ENCODE measurements at regions not wholly inside any gene's neighbourhood (a gene's known extent, or its start where the extent isn't known, plus 50 kb on each side); places are given as distances from the start of the nearest gene placed in this dataset.

DNA sequence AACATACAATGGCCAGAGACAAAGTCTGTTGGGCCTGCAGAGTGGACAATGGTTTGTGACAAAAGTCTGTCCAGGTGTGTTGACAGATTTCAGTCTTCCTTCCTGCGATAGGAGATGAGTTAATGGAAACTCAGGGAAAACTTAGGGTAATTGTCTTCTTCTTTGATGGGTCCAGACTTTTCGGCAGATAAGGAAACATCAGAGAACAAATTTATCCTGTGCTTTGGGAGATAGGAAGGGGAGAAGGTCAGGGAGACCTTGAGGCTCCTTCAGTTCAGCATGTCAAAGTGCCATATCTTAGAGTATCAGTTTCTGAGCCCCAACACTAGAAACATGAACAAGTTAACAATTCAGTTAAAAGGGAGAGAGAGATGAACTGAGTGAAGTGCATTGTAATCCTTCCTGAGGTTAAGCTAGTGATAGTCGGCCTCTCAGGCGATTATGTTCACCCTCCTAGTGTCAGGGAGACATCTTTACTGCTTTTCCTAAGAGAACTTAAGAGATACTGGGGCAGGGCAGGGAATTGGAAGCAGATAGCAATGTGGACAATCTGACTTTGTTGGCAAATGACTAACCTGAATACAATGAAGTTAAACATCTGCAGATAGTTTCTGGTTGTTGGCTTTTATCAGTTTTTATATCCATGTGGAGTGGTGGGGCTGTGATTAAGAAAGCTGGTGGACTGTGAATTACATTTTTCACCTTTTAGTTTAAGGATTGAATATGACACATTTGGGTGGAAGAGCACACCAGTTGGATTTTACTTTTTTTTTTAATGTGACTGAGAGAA lies 248.8 kb upstream of the FN1 start:
- H3K27ac ChIP-seq: no peak overlapping the region
- H3K27me3 ChIP-seq: no peaks in the 10 kb centered on the region
- TF ChIP-seq, protein P1, sequence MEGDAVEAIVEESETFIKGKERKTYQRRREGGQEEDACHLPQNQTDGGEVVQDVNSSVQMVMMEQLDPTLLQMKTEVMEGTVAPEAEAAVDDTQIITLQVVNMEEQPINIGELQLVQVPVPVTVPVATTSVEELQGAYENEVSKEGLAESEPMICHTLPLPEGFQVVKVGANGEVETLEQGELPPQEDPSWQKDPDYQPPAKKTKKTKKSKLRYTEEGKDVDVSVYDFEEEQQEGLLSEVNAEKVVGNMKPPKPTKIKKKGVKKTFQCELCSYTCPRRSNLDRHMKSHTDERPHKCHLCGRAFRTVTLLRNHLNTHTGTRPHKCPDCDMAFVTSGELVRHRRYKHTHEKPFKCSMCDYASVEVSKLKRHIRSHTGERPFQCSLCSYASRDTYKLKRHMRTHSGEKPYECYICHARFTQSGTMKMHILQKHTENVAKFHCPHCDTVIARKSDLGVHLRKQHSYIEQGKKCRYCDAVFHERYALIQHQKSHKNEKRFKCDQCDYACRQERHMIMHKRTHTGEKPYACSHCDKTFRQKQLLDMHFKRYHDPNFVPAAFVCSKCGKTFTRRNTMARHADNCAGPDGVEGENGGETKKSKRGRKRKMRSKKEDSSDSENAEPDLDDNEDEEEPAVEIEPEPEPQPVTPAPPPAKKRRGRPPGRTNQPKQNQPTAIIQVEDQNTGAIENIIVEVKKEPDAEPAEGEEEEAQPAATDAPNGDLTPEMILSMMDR (IDR thresholded peaks at IDR 0.05): no peak
- no peak for TF ChIP-seq POLR2A (IDR thresholded peaks at IDR 0.05)
- peaks cover 0 to 31% (median 8%) of the 10 kb centered on the region in 4 donors for H3K4me1 ChIP-seq
- H3K36me3 ChIP-seq: no peaks in the 10 kb centered on the region
- H3K4me3 ChIP-seq: no peak overlapping the region
- intact Hi-C loops (cut with DNase I): no loop called here
- peak in 1 of 4 donors; percentile 30 for ATAC-seq
- H3K9me3 ChIP-seq: no peaks in the 10 kb centered on the region
- DNase-seq: no peak
- WGBS (ENCODE audit: insufficient coverage, low coverage, low lambda C conversion rate, missing lambda C conversion rate): 81% methylated on average over 4 of the region's 4 CpGs

DNA sequence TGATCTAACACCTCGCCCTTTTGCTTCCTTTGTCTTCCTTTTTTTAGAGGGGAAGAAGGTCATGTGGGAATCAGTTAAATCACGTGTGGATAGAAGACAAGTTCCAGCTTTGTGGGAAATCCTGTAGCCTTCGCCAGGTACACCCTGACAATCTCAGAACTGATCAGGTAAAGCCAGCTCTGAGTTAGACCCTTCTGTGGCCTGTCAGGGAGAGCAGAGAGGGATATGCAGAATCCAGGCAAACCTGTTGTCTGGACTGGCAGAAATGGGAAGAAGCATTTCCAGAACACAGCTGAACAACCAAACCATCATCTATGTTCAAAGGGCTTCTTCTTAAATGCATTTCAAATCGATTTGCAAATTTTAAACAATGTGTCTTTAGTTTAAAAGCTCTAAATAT lies 247.4 kb upstream of the FN1 start:
- WGBS (ENCODE audit: insufficient coverage, low coverage, low lambda C conversion rate, missing lambda C conversion rate): 58% methylated on average over 4 of the region's 4 CpGs
- H3K9me3 ChIP-seq: no peaks in the 10 kb centered on the region
- H3K27ac ChIP-seq: no peak overlapping the region
- H3K4me1 ChIP-seq: peaks cover 0 to 38% (median 8%) of the 10 kb centered on the region in 4 donors
- no peaks in the 10 kb centered on the region for H3K36me3 ChIP-seq
- DNase-seq (no peak), ATAC-seq (no peak)
- no peak for TF ChIP-seq POLR2A (IDR thresholded peaks at IDR 0.05)
- TF ChIP-seq, protein P1 (IDR thresholded peaks at IDR 0.05): no peak
- intact Hi-C loops (cut with DNase I): no loop called here
- no peak overlapping the region for H3K4me3 ChIP-seq
- no peaks in the 10 kb centered on the region for H3K27me3 ChIP-seq

DNA sequence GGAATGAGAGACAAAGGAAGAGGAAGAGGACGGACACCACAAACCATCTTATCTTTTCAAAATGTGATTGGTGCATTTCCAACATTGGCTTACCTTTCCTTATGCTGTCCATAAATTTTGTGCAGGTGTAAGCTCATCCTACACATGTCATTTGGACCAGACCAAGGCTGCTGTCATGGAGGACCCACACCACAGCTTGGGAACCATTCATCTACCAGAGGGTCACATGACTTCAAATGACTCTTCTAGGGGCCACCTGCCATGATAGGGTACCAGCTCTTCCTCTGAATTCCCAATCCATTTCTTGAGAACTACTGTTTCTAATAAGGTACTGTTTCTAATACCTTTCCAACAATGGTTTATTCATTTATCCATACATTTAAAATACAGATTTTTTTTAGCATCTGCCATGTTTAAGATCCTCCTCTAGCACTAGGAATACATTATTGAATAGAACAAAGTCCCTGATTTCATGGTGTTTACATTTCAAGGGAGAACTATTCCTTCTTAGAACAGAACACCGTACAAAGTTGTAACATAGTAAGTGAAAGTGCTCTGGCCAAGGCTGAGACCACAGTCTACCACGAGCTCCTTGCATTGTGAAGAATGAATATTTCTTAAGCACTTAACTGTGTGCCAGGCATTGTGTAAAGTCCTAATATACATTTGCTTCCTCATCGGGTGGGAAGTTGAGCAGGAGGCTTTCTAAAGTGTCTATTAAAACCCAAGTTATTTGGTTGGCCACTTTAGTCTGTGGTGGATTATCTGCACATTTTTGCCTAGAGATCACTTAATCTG lies 246.1 kb upstream of the FN1 start:
- 30% methylated on average over 4 of the region's 4 CpGs for WGBS (ENCODE audit: insufficient coverage, low coverage, low lambda C conversion rate, missing lambda C conversion rate)
- DNase-seq (no peak), ATAC-seq (peak in 3 of 4 donors; percentile 13 to 29 (median 19))
- Histone ChIP-seq H3K4me1 (peaks cover 0 to 48% (median 8%) of the 10 kb centered on the region in 4 donors), H3K27me3 (no peaks in the 10 kb centered on the region), H3K9me3 (no peaks in the 10 kb centered on the region), H3K36me3 (no peaks in the 10 kb centered on the region), H3K4me3 (peak overlapping the region in 1 of 3 donors; percentile 12), H3K27ac (peak overlapping the region in 2 of 3 donors; percentile 63 to 68)
- TF ChIP-seq, protein P1 (IDR thresholded peaks at IDR 0.05): no peak
- no peak for TF ChIP-seq POLR2A (IDR thresholded peaks at IDR 0.05)
- intact Hi-C loops (cut with DNase I): no loop called here

DNA sequence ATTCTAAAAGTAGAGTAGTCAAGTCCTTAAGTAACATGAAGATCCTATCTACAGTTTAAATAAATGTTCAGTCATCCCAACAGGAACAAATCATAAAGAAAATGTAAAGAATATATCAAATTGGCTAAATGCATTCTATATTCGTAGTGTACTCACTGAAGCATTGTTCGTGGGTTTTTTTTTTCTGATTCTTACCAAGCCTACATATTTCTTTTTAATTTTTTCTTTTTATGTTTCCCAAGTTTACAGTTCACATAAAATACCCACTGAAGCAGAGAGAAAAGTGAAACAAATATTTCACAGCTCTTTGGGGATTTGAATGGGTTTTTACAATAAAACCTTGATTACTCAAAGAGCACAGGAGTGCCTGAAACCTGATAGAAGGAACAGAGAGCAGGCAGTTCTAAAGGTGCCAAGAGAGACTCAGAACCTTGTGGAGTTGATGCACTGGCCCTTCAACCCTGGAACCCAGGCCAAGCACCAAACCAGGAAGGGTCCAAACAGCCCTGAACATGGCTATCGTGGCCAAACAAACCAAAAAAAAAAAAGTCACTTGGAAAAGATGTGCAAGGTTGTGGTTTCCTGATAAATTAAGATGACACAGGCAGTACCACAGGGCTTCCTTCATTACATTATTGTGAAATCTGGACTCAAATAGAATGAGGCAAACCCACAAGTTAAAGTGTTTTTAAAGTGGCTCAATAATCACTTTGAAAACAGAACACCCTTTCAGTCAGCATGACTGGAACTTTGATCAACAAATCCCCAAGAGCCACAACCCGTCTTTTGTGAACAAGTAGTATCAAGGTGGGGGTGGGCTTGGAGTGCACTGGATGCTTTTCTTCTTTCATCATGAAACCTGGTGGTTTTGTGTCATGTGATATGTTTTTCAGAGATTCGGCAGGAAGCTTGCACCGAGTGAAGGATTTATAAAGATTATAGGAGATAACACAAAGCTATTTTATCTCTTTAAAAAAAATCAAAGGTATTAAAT lies 245.0 kb upstream of the FN1 start:
- H3K4me3 ChIP-seq: peak overlapping the region in 1 of 3 donors; percentile 12
- H3K9me3 ChIP-seq: no peaks in the 10 kb centered on the region
- no peaks in the 10 kb centered on the region for H3K36me3 ChIP-seq
- peaks cover 0 to 48% (median 8%) of the 10 kb centered on the region in 4 donors for H3K4me1 ChIP-seq
- ATAC-seq: peak; percentile 74 to 90 (median 90)
- DNase-seq: peak; percentile 37 to 82 (median 80)
- intact Hi-C loops (cut with DNase I): no loop called here
- WGBS (ENCODE audit: insufficient coverage, low coverage, low lambda C conversion rate, missing lambda C conversion rate): 28% methylated on average over 6 of the region's 6 CpGs
- H3K27me3 ChIP-seq: no peaks in the 10 kb centered on the region
- H3K27ac ChIP-seq: peak overlapping the region in 2 of 3 donors; percentile 63 to 68
- TF ChIP-seq, protein P1 (IDR thresholded peaks at IDR 0.05): no peak
- TF ChIP-seq POLR2A (IDR thresholded peaks at IDR 0.05): peak; percentile 9

All from right lobe of liver (tissue), 6 donors.